Type B pancreatic cell (in vitro differentiated cells): ENCODE measurements at regions not wholly inside any gene's neighbourhood (a gene's known extent, or its start where the extent isn't known, plus 50 kb on each side); places are given as distances from the start of the nearest gene placed in this dataset.

ENCODE experiments used
- DNase-seq: peaks from one replicate; pipeline ENCODE4 v3.0.0; 2021; ENCODE audit warnings: mixed read lengths; ENCODE audit not compliant: unreplicated experiment; ENCODE audit errors: extremely low spot score
- H3K27ac Mint-ChIP-seq: 2 replicates; pipeline ENCODE4 v1.8.0; 2021; ENCODE audit warnings: mild to moderate bottlenecking, mixed read lengths
- H3K27me3 Mint-ChIP-seq: 2 replicates; pipeline ENCODE4 v1.8.0; 2021; ENCODE audit warnings: mixed read lengths
- H3K36me3 Mint-ChIP-seq: 2 replicates; pipeline ENCODE4 v1.8.0; 2021; ENCODE audit warnings: mixed read lengths
- H3K4me1 Mint-ChIP-seq: one replicate; pipeline ENCODE4 v1.8.0; 2021; ENCODE audit warnings: mixed read lengths; ENCODE audit not compliant: unreplicated experiment
- H3K4me3 Mint-ChIP-seq: 2 replicates; pipeline ENCODE4 v1.8.0; 2021; ENCODE audit warnings: mild to moderate bottlenecking, mixed read lengths
- H3K9me3 Mint-ChIP-seq: 2 replicates; pipeline ENCODE4 v1.8.0; 2021; ENCODE audit warnings: mixed read lengths
- CTCF ChIP-seq: fragments of 200-600 bp; sonication (generic); conservative IDR thresholded peaks from 2 replicates; pipeline ENCODE4 v1.5.0; 2021; ENCODE audit warnings: antibody characterized with exemption, mild to moderate bottlenecking

DNA sequence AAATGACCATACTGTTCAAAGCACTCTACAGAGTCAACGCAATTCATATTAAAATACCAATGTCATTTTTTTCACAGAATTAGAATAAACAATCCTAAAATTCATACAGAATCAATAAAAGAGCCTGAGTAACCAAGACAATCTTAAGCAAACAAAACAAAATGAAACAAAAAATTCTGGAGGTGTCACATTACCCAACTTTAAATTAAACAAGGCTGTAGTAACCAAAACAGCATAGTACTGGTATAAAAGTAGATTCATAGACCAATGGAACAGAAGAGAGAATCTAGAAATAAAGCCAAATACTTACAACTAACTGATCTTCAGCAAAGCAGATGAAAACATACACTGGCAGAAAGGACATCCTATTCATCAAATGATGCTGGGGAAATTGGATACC lies 346.9 kb upstream of the JAG1 start:
- Mint-ChIP-seq H3K4me1 (no peaks in the 10 kb centered on the region), H3K36me3 (no peaks in the 10 kb centered on the region), H3K9me3 (peaks cover 7% of the 10 kb centered on the region), H3K27ac (no peak overlapping the region), H3K27me3 (no peaks in the 10 kb centered on the region), H3K4me3 (no peak overlapping the region)
- no peak for TF ChIP-seq CTCF
- DNase-seq, result no peak

- H3K4me3 Mint-ChIP-seq, result no peak overlapping the region
- H3K9me3 Mint-ChIP-seq, result peaks cover 9% of the 10 kb centered on the region
- H3K27me3 Mint-ChIP-seq, result no peaks in the 10 kb centered on the region
- DNase-seq, result no peak
- H3K4me1 Mint-ChIP-seq, result peaks cover 10% of the 10 kb centered on the region
- no peaks in the 10 kb centered on the region for H3K36me3 Mint-ChIP-seq
- H3K27ac Mint-ChIP-seq, result no peak overlapping the region
- TF ChIP-seq CTCF, result no peak
Observed at GRCh38 chr20:11027224-11027623, 353.4 kb upstream of the JAG1 start.

DNA sequence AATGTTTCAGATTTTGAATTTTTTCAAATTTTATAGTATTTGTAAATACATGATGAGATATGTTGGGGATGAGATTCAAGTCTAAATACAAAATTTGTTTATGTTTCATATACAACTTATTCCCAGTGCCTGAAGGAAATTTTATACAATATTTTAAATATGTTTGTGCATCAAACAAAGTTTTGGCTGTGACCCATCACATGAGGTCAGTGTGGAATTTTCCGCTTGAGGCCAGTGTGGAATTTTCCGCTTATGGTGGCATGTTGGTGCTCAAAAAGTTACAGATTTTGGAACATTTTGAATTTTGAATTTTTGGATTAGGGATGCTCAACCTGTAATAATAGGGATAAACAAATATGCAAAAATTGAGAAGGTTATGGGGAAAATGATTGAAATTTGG lies 356.6 kb upstream of the JAG1 start:
- peaks cover 17% of the 10 kb centered on the region for H3K9me3 Mint-ChIP-seq
- peaks cover 10% of the 10 kb centered on the region for H3K4me1 Mint-ChIP-seq
- TF ChIP-seq CTCF, result no peak
- no peak for DNase-seq
- no peak overlapping the region for H3K27ac Mint-ChIP-seq
- H3K27me3 Mint-ChIP-seq, result peaks cover 7% of the 10 kb centered on the region
- no peak overlapping the region for H3K4me3 Mint-ChIP-seq
- no peaks in the 10 kb centered on the region for H3K36me3 Mint-ChIP-seq

GRCh38 chr20:11031300-11031699 lies 357.5 kb upstream of the JAG1 start:
- Mint-ChIP-seq H3K9me3 (peaks cover 17% of the 10 kb centered on the region), H3K36me3 (no peaks in the 10 kb centered on the region), H3K27me3 (peaks cover 7% of the 10 kb centered on the region), H3K4me3 (no peak overlapping the region), H3K4me1 (peaks cover 10% of the 10 kb centered on the region), H3K27ac (no peak overlapping the region)
- no peak for TF ChIP-seq CTCF
- no peak for DNase-seq

DNA sequence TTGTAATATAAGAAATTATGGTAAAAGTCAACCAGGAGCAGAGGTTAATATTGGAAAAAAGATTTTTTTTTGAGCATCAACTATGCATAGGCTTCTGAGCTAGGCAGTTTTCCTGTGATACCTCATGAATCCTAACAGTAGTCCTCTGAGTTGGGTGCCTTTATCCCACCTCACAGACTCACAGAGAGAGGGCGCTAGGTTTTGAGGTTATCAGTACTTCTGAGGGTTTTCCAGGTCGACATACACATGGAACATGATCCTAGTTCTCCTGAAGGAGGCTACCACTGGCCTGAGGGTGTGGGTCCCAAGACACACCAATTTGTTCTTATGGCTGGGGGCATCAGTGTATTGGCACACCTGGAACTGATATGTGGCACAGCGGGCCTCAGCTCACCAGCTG lies 358.8 kb upstream of the JAG1 start:
- DNase-seq, result no peak
- Mint-ChIP-seq H3K9me3 (peaks cover 17% of the 10 kb centered on the region), H3K27me3 (peaks cover 11% of the 10 kb centered on the region), H3K27ac (no peak overlapping the region), H3K4me3 (no peak overlapping the region), H3K36me3 (no peaks in the 10 kb centered on the region), H3K4me1 (peaks cover 5% of the 10 kb centered on the region)
- no peak for TF ChIP-seq CTCF

GRCh38 chr20:11034025-11034424 lies 360.2 kb upstream of the JAG1 start:
- Mint-ChIP-seq H3K4me3 (no peak overlapping the region), H3K36me3 (no peaks in the 10 kb centered on the region), H3K27me3 (peaks cover 11% of the 10 kb centered on the region), H3K9me3 (peaks cover 17% of the 10 kb centered on the region), H3K27ac (no peak overlapping the region), H3K4me1 (no peaks in the 10 kb centered on the region)
- TF ChIP-seq CTCF, result no peak
- no peak for DNase-seq
